ENCODE measurements at regions not wholly inside any gene's neighbourhood (a gene's known extent, or its start where the extent isn't known, plus 50 kb on each side); places are given as distances from the start of the nearest gene placed in this dataset.
"Not testable (repeated sequence)": the region's sequence is repeated elsewhere in the genome, so short reads cannot be mapped to it uniquely, and the experiment has no call there.

DNA sequence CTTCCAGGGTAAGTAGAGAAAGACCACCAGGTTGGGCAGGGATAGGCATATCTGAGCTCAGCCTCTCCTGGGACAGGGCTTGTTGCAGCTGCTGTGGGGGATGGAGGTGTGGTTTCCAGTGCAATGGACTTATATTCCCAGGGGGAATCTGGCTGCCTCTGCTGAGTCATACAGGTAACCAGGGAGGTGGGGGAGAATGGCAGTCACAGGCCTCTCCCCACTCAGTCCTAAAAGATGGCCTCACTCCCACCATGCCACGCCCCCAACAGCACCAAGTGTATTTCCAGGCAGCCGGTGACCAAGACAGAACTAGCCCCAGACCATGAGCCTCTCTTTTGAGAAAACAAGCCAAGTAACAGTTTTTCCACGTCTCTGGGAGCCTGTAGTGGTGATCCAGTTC, 1240.7 kb downstream of the BRINP3 start:
- Histone ChIP-seq H3K27me3 (ENCODE audit: control insufficient read depth in 1 of 2, insufficient read depth in 2 of 2, low read length in 2 of 2) (no peaks in the 10 kb centered on the region), H3K9me3 (ENCODE audit: control insufficient read depth in 2 of 2, insufficient read depth in 1 of 2, low read depth in 1 of 2, low read length in 1 of 2) (peaks cover 0 to 4% of the 10 kb centered on the region in 2 donors), H3K36me3 (ENCODE audit: control insufficient read depth in 2 of 2, insufficient read depth in 2 of 2, low read length in 1 of 2) (no peaks in the 10 kb centered on the region), H3K4me1 (ENCODE audit: control insufficient read depth in 2 of 2, insufficient read depth in 2 of 2, low read length in 1 of 2) (no peaks in the 10 kb centered on the region), H3K4me3 (ENCODE audit: low read depth in 1 of 2, low read length in 2 of 2) (no peak overlapping the region), H3K27ac (ENCODE audit: low read depth in 2 of 2, low read length in 1 of 2) (no peak overlapping the region)
- WGBS, 2 donors = 73 to 78% methylated on average over 3 of the region's 3 CpGs

DNA sequence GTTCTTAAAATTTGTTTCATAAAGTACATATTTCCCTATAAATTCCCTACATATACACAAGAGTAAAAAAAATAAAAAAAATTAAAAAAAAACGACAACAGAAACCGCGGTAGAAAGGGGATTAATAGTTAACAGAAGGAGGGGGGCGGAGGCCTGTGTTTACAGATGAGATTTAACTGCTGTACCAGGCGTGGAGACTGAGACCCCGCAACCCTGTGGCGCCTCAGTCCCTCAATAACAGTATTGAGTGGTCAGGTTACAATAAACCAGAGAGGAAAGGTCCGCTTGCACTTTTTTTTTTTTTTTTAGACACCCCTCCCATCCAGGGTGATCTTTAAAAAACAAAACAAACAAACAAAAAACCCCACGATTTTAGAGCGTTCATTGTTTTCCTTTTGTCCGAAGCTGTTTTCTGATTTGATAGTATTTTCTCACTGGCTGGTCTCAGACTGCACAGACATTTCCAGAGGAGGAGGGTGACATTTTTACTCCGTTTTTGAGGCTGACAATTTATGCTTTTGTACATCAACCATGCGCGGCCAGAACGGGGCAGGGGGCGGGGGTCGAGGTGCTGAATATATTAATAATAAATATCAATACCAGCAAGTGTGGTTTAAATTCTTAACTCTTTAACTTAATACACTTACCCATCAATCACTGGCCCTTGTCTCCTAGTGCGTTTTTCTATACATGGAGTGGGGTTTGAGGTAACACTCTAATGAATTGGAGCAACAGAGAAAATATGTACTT, 1223.9 kb downstream of the BRINP3 start:
- WGBS, 2 donors = 80 to 81% methylated on average over 18 of the region's 18 CpGs
- Histone ChIP-seq H3K27me3 (ENCODE audit: control insufficient read depth in 1 of 2, insufficient read depth in 2 of 2, low read length in 2 of 2) (no peaks in the 10 kb centered on the region), H3K4me3 (ENCODE audit: low read depth in 1 of 2, low read length in 2 of 2) (no peak overlapping the region), H3K9me3 (ENCODE audit: control insufficient read depth in 2 of 2, insufficient read depth in 1 of 2, low read depth in 1 of 2, low read length in 1 of 2) (peaks cover 0 to 9% of the 10 kb centered on the region in 2 donors), H3K36me3 (ENCODE audit: control insufficient read depth in 2 of 2, insufficient read depth in 2 of 2, low read length in 1 of 2) (no peaks in the 10 kb centered on the region), H3K27ac (ENCODE audit: low read depth in 2 of 2, low read length in 1 of 2) (no peak overlapping the region), H3K4me1 (ENCODE audit: control insufficient read depth in 2 of 2, insufficient read depth in 2 of 2, low read length in 1 of 2) (no peaks in the 10 kb centered on the region)

GRCh38 chr1:189261128-189261527, 1216.5 kb downstream of the BRINP3 start:
- H3K4me3 ChIP-seq (ENCODE audit: low read depth in 1 of 2, low read length in 2 of 2); H3K36me3 ChIP-seq (ENCODE audit: control insufficient read depth in 2 of 2, insufficient read depth in 2 of 2, low read length in 1 of 2); H3K27me3 ChIP-seq (ENCODE audit: control insufficient read depth in 1 of 2, insufficient read depth in 2 of 2, low read length in 2 of 2); H3K9me3 ChIP-seq (ENCODE audit: control insufficient read depth in 2 of 2, insufficient read depth in 1 of 2, low read depth in 1 of 2, low read length in 1 of 2); H3K4me1 ChIP-seq (ENCODE audit: control insufficient read depth in 2 of 2, insufficient read depth in 2 of 2, low read length in 1 of 2); H3K27ac ChIP-seq (ENCODE audit: low read depth in 2 of 2, low read length in 1 of 2): not testable (repeated sequence)
- WGBS, 2 donors = 87 to 94% methylated on average over 1 of the region's 1 CpG

- H3K4me1 ChIP-seq (ENCODE audit: control insufficient read depth in 2 of 2, insufficient read depth in 2 of 2, low read length in 1 of 2) = no peaks in the 10 kb centered on the region
- no peak overlapping the region for H3K4me3 ChIP-seq (ENCODE audit: low read depth in 1 of 2, low read length in 2 of 2)
- H3K27ac ChIP-seq (ENCODE audit: low read depth in 2 of 2, low read length in 1 of 2) = no peak overlapping the region
- H3K36me3 ChIP-seq (ENCODE audit: control insufficient read depth in 2 of 2, insufficient read depth in 2 of 2, low read length in 1 of 2) = no peaks in the 10 kb centered on the region
- 71 to 74% methylated on average over 2 of the region's 2 CpGs for WGBS, 2 donors
- H3K9me3 ChIP-seq (ENCODE audit: control insufficient read depth in 2 of 2, insufficient read depth in 1 of 2, low read depth in 1 of 2, low read length in 1 of 2) = peaks cover 2 to 3% of the 10 kb centered on the region in 2 donors
- no peaks in the 10 kb centered on the region for H3K27me3 ChIP-seq (ENCODE audit: control insufficient read depth in 1 of 2, insufficient read depth in 2 of 2, low read length in 2 of 2)
Observed at GRCh38 chr1:189269011-189269410, 1208.7 kb downstream of the BRINP3 start.

- Histone ChIP-seq H3K4me3 (ENCODE audit: low read depth in 1 of 2, low read length in 2 of 2) (no peak overlapping the region), H3K27me3 (ENCODE audit: control insufficient read depth in 1 of 2, insufficient read depth in 2 of 2, low read length in 2 of 2) (no peaks in the 10 kb centered on the region), H3K9me3 (ENCODE audit: control insufficient read depth in 2 of 2, insufficient read depth in 1 of 2, low read depth in 1 of 2, low read length in 1 of 2) (peaks cover 0 to 2% of the 10 kb centered on the region in 2 donors), H3K36me3 (ENCODE audit: control insufficient read depth in 2 of 2, insufficient read depth in 2 of 2, low read length in 1 of 2) (no peaks in the 10 kb centered on the region), H3K27ac (ENCODE audit: low read depth in 2 of 2, low read length in 1 of 2) (no peak overlapping the region), H3K4me1 (ENCODE audit: control insufficient read depth in 2 of 2, insufficient read depth in 2 of 2, low read length in 1 of 2) (no peaks in the 10 kb centered on the region)
- WGBS, 2 donors = 88 to 91% methylated on average over 1 of the region's 1 CpG
Observed at GRCh38 chr1:189274267-189274666, 1203.4 kb downstream of the BRINP3 start.

- no peak overlapping the region for H3K4me3 ChIP-seq (ENCODE audit: low read depth in 1 of 2, low read length in 2 of 2)
- H3K36me3 ChIP-seq (ENCODE audit: control insufficient read depth in 2 of 2, insufficient read depth in 2 of 2, low read length in 1 of 2) = no peaks in the 10 kb centered on the region
- H3K4me1 ChIP-seq (ENCODE audit: control insufficient read depth in 2 of 2, insufficient read depth in 2 of 2, low read length in 1 of 2) = no peaks in the 10 kb centered on the region
- no peak overlapping the region for H3K27ac ChIP-seq (ENCODE audit: low read depth in 2 of 2, low read length in 1 of 2)
- H3K27me3 ChIP-seq (ENCODE audit: control insufficient read depth in 1 of 2, insufficient read depth in 2 of 2, low read length in 2 of 2) = no peaks in the 10 kb centered on the region
- no peaks in the 10 kb centered on the region for H3K9me3 ChIP-seq (ENCODE audit: control insufficient read depth in 2 of 2, insufficient read depth in 1 of 2, low read depth in 1 of 2, low read length in 1 of 2)
- WGBS, 2 donors = 77 to 79% methylated on average over 1 of the region's 1 CpG
Observed at GRCh38 chr1:189275796-189276195, 1201.9 kb downstream of the BRINP3 start.

- no peaks in the 10 kb centered on the region for H3K36me3 ChIP-seq (ENCODE audit: control insufficient read depth in 2 of 2, insufficient read depth in 2 of 2, low read length in 1 of 2)
- H3K27me3 ChIP-seq (ENCODE audit: control insufficient read depth in 1 of 2, insufficient read depth in 2 of 2, low read length in 2 of 2) = no peaks in the 10 kb centered on the region
- no peak overlapping the region for H3K4me3 ChIP-seq (ENCODE audit: low read depth in 1 of 2, low read length in 2 of 2)
- 73 to 75% methylated on average over 3 of the region's 3 CpGs for WGBS, 2 donors
- no peak overlapping the region for H3K27ac ChIP-seq (ENCODE audit: low read depth in 2 of 2, low read length in 1 of 2)
- no peaks in the 10 kb centered on the region for H3K4me1 ChIP-seq (ENCODE audit: control insufficient read depth in 2 of 2, insufficient read depth in 2 of 2, low read length in 1 of 2)
- H3K9me3 ChIP-seq (ENCODE audit: control insufficient read depth in 2 of 2, insufficient read depth in 1 of 2, low read depth in 1 of 2, low read length in 1 of 2) = no peaks in the 10 kb centered on the region
Observed at GRCh38 chr1:189289346-189289745, 1188.3 kb downstream of the BRINP3 start.

- Histone ChIP-seq H3K27me3 (ENCODE audit: control insufficient read depth in 1 of 2, insufficient read depth in 2 of 2, low read length in 2 of 2) (no peaks in the 10 kb centered on the region), H3K27ac (ENCODE audit: low read depth in 2 of 2, low read length in 1 of 2) (no peak overlapping the region), H3K9me3 (ENCODE audit: control insufficient read depth in 2 of 2, insufficient read depth in 1 of 2, low read depth in 1 of 2, low read length in 1 of 2) (no peaks in the 10 kb centered on the region), H3K4me1 (ENCODE audit: control insufficient read depth in 2 of 2, insufficient read depth in 2 of 2, low read length in 1 of 2) (no peaks in the 10 kb centered on the region), H3K36me3 (ENCODE audit: control insufficient read depth in 2 of 2, insufficient read depth in 2 of 2, low read length in 1 of 2) (no peaks in the 10 kb centered on the region), H3K4me3 (ENCODE audit: low read depth in 1 of 2, low read length in 2 of 2) (no peak overlapping the region)
- WGBS, 2 donors = 60 to 73% methylated on average over 4 of the region's 4 CpGs
Observed at GRCh38 chr1:189301235-189301634, 1176.4 kb downstream of the BRINP3 start.

GRCh38 chr1:189305279-189305678, 1172.4 kb downstream of the BRINP3 start:
- Histone ChIP-seq H3K36me3 (ENCODE audit: control insufficient read depth in 2 of 2, insufficient read depth in 2 of 2, low read length in 1 of 2) (no peaks in the 10 kb centered on the region), H3K4me1 (ENCODE audit: control insufficient read depth in 2 of 2, insufficient read depth in 2 of 2, low read length in 1 of 2) (no peaks in the 10 kb centered on the region), H3K27ac (ENCODE audit: low read depth in 2 of 2, low read length in 1 of 2) (no peak overlapping the region), H3K9me3 (ENCODE audit: control insufficient read depth in 2 of 2, insufficient read depth in 1 of 2, low read depth in 1 of 2, low read length in 1 of 2) (no peaks in the 10 kb centered on the region), H3K4me3 (ENCODE audit: low read depth in 1 of 2, low read length in 2 of 2) (no peak overlapping the region), H3K27me3 (ENCODE audit: control insufficient read depth in 1 of 2, insufficient read depth in 2 of 2, low read length in 2 of 2) (no peaks in the 10 kb centered on the region)
- 68 to 71% methylated on average over 2 of the region's 2 CpGs for WGBS, 2 donors

GRCh38 chr1:189311915-189312314, 1165.7 kb downstream of the BRINP3 start:
- Histone ChIP-seq H3K9me3 (ENCODE audit: control insufficient read depth in 2 of 2, insufficient read depth in 1 of 2, low read depth in 1 of 2, low read length in 1 of 2) (no peaks in the 10 kb centered on the region), H3K4me3 (ENCODE audit: low read depth in 1 of 2, low read length in 2 of 2) (no peak overlapping the region)

More at GRCh38 chr1:189311915-189312314, 1165.7 kb downstream of the BRINP3 start:
- H3K27me3 ChIP-seq (ENCODE audit: control insufficient read depth in 1 of 2, insufficient read depth in 2 of 2, low read length in 2 of 2) = no peaks in the 10 kb centered on the region
- WGBS, 2 donors = 61 to 75% methylated on average over 2 of the region's 2 CpGs
- no peak overlapping the region for H3K27ac ChIP-seq (ENCODE audit: low read depth in 2 of 2, low read length in 1 of 2)
- H3K36me3 ChIP-seq (ENCODE audit: control insufficient read depth in 2 of 2, insufficient read depth in 2 of 2, low read length in 1 of 2) = no peaks in the 10 kb centered on the region
- H3K4me1 ChIP-seq (ENCODE audit: control insufficient read depth in 2 of 2, insufficient read depth in 2 of 2, low read length in 1 of 2) = no peaks in the 10 kb centered on the region
